H9 (cell line): ENCODE measurements at regions not wholly inside any gene's neighbourhood (a gene's known extent, or its start where the extent isn't known, plus 50 kb on each side); places are given as distances from the start of the nearest gene placed in this dataset.

Experiments used
- DNase-seq: peaks from one replicate; pipeline ENCODE4 v3.0.0-alpha.2; 2017
- H2AFZ ChIP-seq: one replicate; pipeline ENCODE4 v1.6.1; 2013; ENCODE audit warnings: mild to moderate bottlenecking, low read length, control low read depth, moderate library complexity
- H2AK5ac ChIP-seq: 2 replicates; pipeline ENCODE4 v1.6.1; 2013; ENCODE audit warnings: low read length, control low read depth, mixed read lengths; ENCODE audit not compliant: insufficient read length
- H2BK120ac ChIP-seq: one replicate; pipeline ENCODE4 v1.6.1; 2013; ENCODE audit warnings: low read depth, mild to moderate bottlenecking, low read length, control low read depth, inconsistent platforms; ENCODE audit not compliant: poor library complexity, severe bottlenecking
- H2BK12ac ChIP-seq: 2 replicates; pipeline ENCODE4 v1.6.1; 2013; ENCODE audit warnings: low read length, control low read depth, mixed read lengths, low read depth; ENCODE audit not compliant: insufficient read length
- H2BK15ac ChIP-seq: 2 replicates; pipeline ENCODE4 v1.6.1; 2013; ENCODE audit warnings: low read depth, low read length, control low read depth
- H2BK20ac ChIP-seq: one replicate; pipeline ENCODE4 v1.6.1; 2013; ENCODE audit warnings: low read depth, mild to moderate bottlenecking, low read length, control low read depth, inconsistent platforms; ENCODE audit not compliant: poor library complexity, severe bottlenecking
- H2BK5ac ChIP-seq: 2 replicates; pipeline ENCODE4 v1.6.1; 2013; ENCODE audit warnings: low read length, control low read depth, mixed read lengths; ENCODE audit not compliant: insufficient read length
- H3K14ac ChIP-seq: 2 replicates; pipeline ENCODE4 v1.6.1; 2013; ENCODE audit warnings: low read length, control low read depth; ENCODE audit not compliant: insufficient read depth
- H3K18ac ChIP-seq: 2 replicates; pipeline ENCODE4 v1.6.1; 2013; ENCODE audit warnings: low read depth, mild to moderate bottlenecking, mixed read lengths, low read length, control low read depth; ENCODE audit not compliant: insufficient read length
- H3K23ac ChIP-seq: 2 replicates; pipeline ENCODE4 v1.6.1; 2013; ENCODE audit warnings: low read length, control low read depth, mixed read lengths, low read depth; ENCODE audit not compliant: insufficient read length
- H3K23me2 ChIP-seq: 2 replicates; pipeline ENCODE4 v1.6.1; 2013; ENCODE audit warnings: low read depth, mild to moderate bottlenecking, mixed read lengths, low read length, control low read depth; ENCODE audit not compliant: insufficient read length, poor library complexity, severe bottlenecking
- H3K27ac ChIP-seq: 2 replicates; pipeline ENCODE4 v1.5.1; 2013; ENCODE audit warnings: low read length, control low read depth, mixed read lengths, low read depth; ENCODE audit not compliant: insufficient read length
- H3K27me3 ChIP-seq: 2 replicates; pipeline ENCODE4 v1.6.1; 2013; ENCODE audit warnings: low read length, control low read depth, inconsistent platforms; ENCODE audit not compliant: insufficient read depth
- H3K4ac ChIP-seq: 2 replicates; pipeline ENCODE4 v1.6.1; 2013; ENCODE audit warnings: low read depth, mild to moderate bottlenecking, control low read depth, inconsistent platforms, low read length, moderate library complexity
- H3K4me1 ChIP-seq: 2 replicates; pipeline ENCODE4 v1.6.1; 2013; ENCODE audit warnings: low read length, control low read depth, inconsistent platforms; ENCODE audit not compliant: insufficient read depth
- H3K4me2 ChIP-seq: 2 replicates; pipeline ENCODE4 v1.6.1; 2013; ENCODE audit warnings: low read length, control low read depth, mixed read lengths; ENCODE audit not compliant: insufficient read length, insufficient read depth
- H3K56ac ChIP-seq: 2 replicates; pipeline ENCODE4 v1.6.1; 2013; ENCODE audit warnings: low read depth, mild to moderate bottlenecking, mixed read lengths, low read length, control low read depth; ENCODE audit not compliant: insufficient read length
- H3K79me1 ChIP-seq: 2 replicates; pipeline ENCODE4 v1.6.1; 2013; ENCODE audit warnings: low read depth, mild to moderate bottlenecking, moderate library complexity, low read length, control low read depth, inconsistent platforms; ENCODE audit not compliant: insufficient read depth, poor library complexity, severe bottlenecking
- H3K79me2 ChIP-seq: 2 replicates; pipeline ENCODE4 v1.6.1; 2013; ENCODE audit warnings: low read length, control low read depth, inconsistent platforms; ENCODE audit not compliant: insufficient read depth
- H3K9ac ChIP-seq: 2 replicates; pipeline ENCODE4 v1.6.1; 2013; ENCODE audit warnings: low read length, control low read depth, mixed read lengths; ENCODE audit not compliant: insufficient read length; ENCODE audit errors: extremely low read depth
- H3K9me3 ChIP-seq: one replicate; pipeline ENCODE4 v1.6.1; 2013; ENCODE audit warnings: low read depth, low read length, inconsistent platforms; ENCODE audit not compliant: control insufficient read depth
- H3T11ph ChIP-seq: one replicate; pipeline ENCODE4 v1.6.1; 2013; ENCODE audit warnings: mild to moderate bottlenecking, low read length, control low read depth, inconsistent platforms
- H4K20me1 ChIP-seq: one replicate; pipeline ENCODE4 v1.6.1; 2013; ENCODE audit not compliant: control insufficient read depth, insufficient read length, insufficient read depth
- H4K5ac ChIP-seq: 2 replicates; pipeline ENCODE4 v1.6.1; 2013; ENCODE audit warnings: low read depth, mild to moderate bottlenecking, mixed read lengths, low read length, control low read depth; ENCODE audit not compliant: insufficient read length
- H4K8ac ChIP-seq: replicated peaks from 2 replicates; pipeline ENCODE4 v1.6.1; 2013; ENCODE audit warnings: low read length, control low read depth, mixed read lengths, low read depth; ENCODE audit not compliant: insufficient read length
- H4K91ac ChIP-seq: 2 replicates; pipeline ENCODE4 v1.6.1; 2013; ENCODE audit warnings: low read depth, mild to moderate bottlenecking, moderate library complexity, mixed read lengths, low read length, control low read depth; ENCODE audit not compliant: insufficient read length
- H3K27ac Mint-ChIP-seq, 3 experiments: 2 replicates in 2 of 3; 3 replicates in 1 of 3; pipeline ENCODE4 v1.8.0; 2020 to 2021; ENCODE audit warnings: mixed read lengths in 3 of 3, mild to moderate bottlenecking in 1 of 3, moderate library complexity in 1 of 3
- H3K27me3 Mint-ChIP-seq: 2 replicates; pipeline ENCODE4 v1.8.0; 2021; ENCODE audit warnings: low read depth, mild to moderate bottlenecking, moderate library complexity, mixed read lengths
- H3K36me3 Mint-ChIP-seq, 3 experiments: 2 replicates in 2 of 3; 3 replicates in 1 of 3; pipeline ENCODE4 v1.8.0; 2020 to 2021; ENCODE audit warnings: low read depth in 3 of 3, mixed read lengths in 3 of 3; ENCODE audit not compliant: insufficient read depth in 1 of 3
- H3K4me1 Mint-ChIP-seq, 2 experiments: 2 replicates each; pipeline ENCODE4 v1.8.0; 2020; ENCODE audit warnings: mixed read lengths in 2 of 2
- H3K4me3 Mint-ChIP-seq, 2 experiments: 2 replicates in 1 of 2; 3 replicates in 1 of 2; pipeline ENCODE4 v1.8.0; 2020 to 2021; ENCODE audit warnings: mild to moderate bottlenecking in 2 of 2, mixed read lengths in 2 of 2, moderate library complexity in 1 of 2
- H3K9me3 Mint-ChIP-seq, 2 experiments: 2 replicates in 1 of 2; 3 replicates in 1 of 2; pipeline ENCODE4 v1.8.0; 2020; ENCODE audit warnings: mild to moderate bottlenecking in 2 of 2, mixed read lengths in 2 of 2, moderate library complexity in 1 of 2
- CTCF ChIP-seq: fragments of 200-600 bp; sonication (generic); conservative IDR thresholded peaks from 3 replicates; pipeline ENCODE4 v1.8.0; 2021; ENCODE audit warnings: antibody characterized with exemption, mild to moderate bottlenecking
- WGBS: extraction: QIAGEN DNeasy Blood & Tissue Kit; methylation state at CpG from one replicate; pipeline ENCODE4 v1.1.7; 2013; ENCODE audit warnings: missing lambda C conversion rate, low lambda C conversion rate, mixed read lengths; ENCODE audit not compliant: insufficient read length; ENCODE audit errors: extremely low coverage; 5-methylcytosine and 5-hydroxymethylcytosine counted together

- Histone ChIP-seq H3K79me2 (no peaks in the 10 kb centered on the region), H4K5ac (no peak overlapping the region), H3K18ac (no peak overlapping the region), H3K4me1 (no peaks in the 10 kb centered on the region), H3K79me1 (no peaks in the 10 kb centered on the region), H3K27me3 (no peaks in the 10 kb centered on the region), H2BK12ac (no peak overlapping the region), H3K14ac (no peak overlapping the region), H2AK5ac (no peak overlapping the region), H2BK5ac (no peak overlapping the region), H2BK20ac (no peak overlapping the region), H4K91ac (no peak overlapping the region), H3T11ph (no peak overlapping the region), H3K9me3 (no peaks in the 10 kb centered on the region), H3K23ac (no peak overlapping the region), H2AFZ (no peak overlapping the region), H3K27ac (no peak overlapping the region), H3K4me2 (no peak overlapping the region), H2BK120ac (no peak overlapping the region), H2BK15ac (no peak overlapping the region), H3K9ac (no peak overlapping the region), H4K20me1 (no peaks in the 10 kb centered on the region), H4K8ac (no peak overlapping the region), H3K56ac (no peak overlapping the region), H3K4ac (no peak overlapping the region), H3K23me2 (no peaks in the 10 kb centered on the region)
- DNase-seq = peak; percentile 11
- Mint-ChIP-seq H3K4me3 (no peak overlapping the region), H3K27me3 (peaks cover 18% of the 10 kb centered on the region), H3K4me1 (peaks cover 0 to 7% of the 10 kb centered on the region in 2 experiments; a peak in 1 of 4 replicates), H3K36me3 (peaks cover 6 to 10% (median 8%) of the 10 kb centered on the region in 3 experiments; a peak in 4 of 7 replicates), H3K27ac (no peak overlapping the region), H3K9me3 (peaks cover 11 to 13% of the 10 kb centered on the region in 2 experiments)
- TF ChIP-seq CTCF = no peak
- no CpG with 5 or more reads among the region's 3 CpGs for WGBS
These were observed 95.0 kb upstream of the SLC25A48 start for GRCh38 chr5:135739383-135739981.
